OCI-M1 (cell line): ENCODE measurements at regions not wholly inside any gene's neighbourhood (a gene's known extent, or its start where the extent isn't known, plus 50 kb on each side); places are given as distances from the start of the nearest gene placed in this dataset.

ENCODE experiments used
- DNase-seq: peaks from one replicate; lab custom pipeline; 2025; lab: John Stamatoyannopoulos, UW

- peak; percentile 5 for DNase-seq
Measured at GRCh38 chr7:41241641-41242040, 461.2 kb downstream of the INHBA start.

GRCh38 chr7:41239596-41239995 is 463.3 kb downstream of the INHBA start:
- no peak for DNase-seq

GRCh38 chr7:41238851-41239331 is 464.0 kb downstream of the INHBA start:
- DNase-seq: no peak

- no peak for DNase-seq
Measured at GRCh38 chr7:41237956-41238355, 464.9 kb downstream of the INHBA start.

- DNase-seq: no peak
Measured at GRCh38 chr7:41232086-41232485, 470.8 kb downstream of the INHBA start.

GRCh38 chr7:41224063-41224763 is 478.7 kb downstream of the INHBA start:
- DNase-seq: no peak

- DNase-seq: no peak
Measured at GRCh38 chr7:41222746-41223145, 480.1 kb downstream of the INHBA start.

GRCh38 chr7:41220266-41220665 is 482.6 kb downstream of the INHBA start:
- DNase-seq: no peak

- no peak for DNase-seq
Measured at GRCh38 chr7:41219276-41219675, 483.6 kb downstream of the INHBA start.

- DNase-seq: no peak
Measured at GRCh38 chr7:41217306-41217705, 485.6 kb downstream of the INHBA start.

- no peak for DNase-seq
Measured at GRCh38 chr7:41207141-41207540, 495.7 kb downstream of the INHBA start.

- DNase-seq: no peak
Measured at GRCh38 chr7:41206267-41206666, 496.6 kb downstream of the INHBA start.

- DNase-seq: no peak
Measured at GRCh38 chr7:41205600-41205999, 497.3 kb downstream of the INHBA start.

GRCh38 chr7:41203542-41203941 is 499.3 kb downstream of the INHBA start:
- no peak for DNase-seq

GRCh38 chr7:41201021-41201420 is 501.9 kb downstream of the INHBA start:
- no peak for DNase-seq

GRCh38 chr7:41199136-41199535 is 503.8 kb downstream of the INHBA start:
- DNase-seq: no peak

- no peak for DNase-seq
Measured at GRCh38 chr7:41198502-41198901, 504.4 kb downstream of the INHBA start.

- DNase-seq: no peak
Measured at GRCh38 chr7:41197769-41198168, 505.1 kb downstream of the INHBA start.

GRCh38 chr7:41193738-41194282 is 509.1 kb downstream of the INHBA start:
- DNase-seq: no peak

GRCh38 chr7:41190581-41190980 is 512.3 kb downstream of the INHBA start:
- DNase-seq: peak; percentile 4

- no peak for DNase-seq
Measured at GRCh38 chr7:41189866-41190265, 513.0 kb downstream of the INHBA start.

- no peak for DNase-seq
Measured at GRCh38 chr7:41188163-41189130, 514.4 kb downstream of the INHBA start.

GRCh38 chr7:41187322-41187721 is 515.6 kb downstream of the INHBA start:
- no peak for DNase-seq
